ENCODE measurements at regions not wholly inside any gene's neighbourhood (a gene's known extent, or its start where the extent isn't known, plus 50 kb on each side); places are given as distances from the start of the nearest gene placed in this dataset.
"Not testable (repeated sequence)": the region's sequence is repeated elsewhere in the genome, so short reads cannot be mapped to it uniquely, and the experiment has no call there.

- no peak for DNase-seq
- in situ Hi-C loops (cut with HindIII; ENCODE audit: low pct_ligation_motif_present, low pct_unique_long_range_greater_than_20kb, low sequenced_read_pairs) = no loop called here
Measured at GRCh38 chr10:33082373-33082895, 124.4 kb upstream of the ITGB1 start.

- in situ Hi-C loops (cut with HindIII; ENCODE audit: low pct_ligation_motif_present, low pct_unique_long_range_greater_than_20kb, low sequenced_read_pairs); DNase-seq: not testable (repeated sequence)
Measured at GRCh38 chr10:33080467-33080866, 122.4 kb upstream of the ITGB1 start.

GRCh38 chr10:33074443-33074842 is 116.4 kb upstream of the ITGB1 start:
- no peak for DNase-seq
- in situ Hi-C loops (cut with HindIII; ENCODE audit: low pct_ligation_motif_present, low pct_unique_long_range_greater_than_20kb, low sequenced_read_pairs) = no loop called here

- DNase-seq = no peak
- in situ Hi-C loops (cut with HindIII; ENCODE audit: low pct_ligation_motif_present, low pct_unique_long_range_greater_than_20kb, low sequenced_read_pairs) = no loop called here
Measured at GRCh38 chr10:33073641-33074415, 115.8 kb upstream of the ITGB1 start.

DNA sequence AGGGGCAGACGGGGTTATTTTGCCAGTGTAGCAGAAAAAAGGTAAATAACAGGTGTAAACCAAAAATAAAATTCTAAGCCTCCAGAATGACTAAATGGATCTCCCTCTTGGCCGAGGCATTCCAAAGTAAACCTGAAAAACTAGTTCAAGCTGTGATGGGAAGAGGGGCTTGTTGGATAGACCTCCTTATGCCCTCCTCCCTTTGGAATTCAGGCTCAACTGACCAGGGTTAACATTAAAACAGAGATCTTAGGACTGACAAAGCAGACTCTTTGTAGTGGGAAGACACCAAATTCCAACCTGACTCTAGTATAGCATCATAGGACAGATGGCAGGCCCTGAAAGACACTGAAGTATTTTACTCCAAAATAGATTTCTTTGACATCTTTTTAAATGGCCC is 113.8 kb upstream of the ITGB1 start:
- in situ Hi-C loops (cut with HindIII; ENCODE audit: low pct_ligation_motif_present, low pct_unique_long_range_greater_than_20kb, low sequenced_read_pairs) = no loop called here
- DNase-seq = no peak

- in situ Hi-C loops (cut with HindIII; ENCODE audit: low pct_ligation_motif_present, low pct_unique_long_range_greater_than_20kb, low sequenced_read_pairs) = no loop called here
- no peak for DNase-seq
Measured at GRCh38 chr10:33070101-33070500, 112.1 kb upstream of the ITGB1 start.

DNA sequence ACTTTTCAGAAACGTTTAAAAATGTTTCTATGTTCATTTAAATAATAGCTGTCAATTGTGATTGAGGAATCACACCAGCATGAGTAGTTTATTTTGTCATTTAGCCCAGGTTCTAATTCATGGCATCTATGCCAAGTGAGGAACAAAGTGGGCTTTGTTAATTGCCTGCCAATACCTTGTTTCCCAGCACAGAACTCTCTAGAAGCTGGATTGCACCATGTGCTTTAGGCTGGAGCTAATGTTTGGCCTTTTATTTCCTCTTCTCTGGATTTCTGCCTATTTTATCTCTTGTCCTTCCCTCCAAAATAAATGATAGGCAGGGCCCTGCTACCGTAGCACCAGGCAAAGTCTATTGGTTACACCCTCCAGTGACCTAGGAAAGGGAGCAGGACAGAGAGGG is 109.9 kb upstream of the ITGB1 start:
- DNase-seq = no peak
- in situ Hi-C loops (cut with HindIII; ENCODE audit: low pct_ligation_motif_present, low pct_unique_long_range_greater_than_20kb, low sequenced_read_pairs) = no loop called here

DNA sequence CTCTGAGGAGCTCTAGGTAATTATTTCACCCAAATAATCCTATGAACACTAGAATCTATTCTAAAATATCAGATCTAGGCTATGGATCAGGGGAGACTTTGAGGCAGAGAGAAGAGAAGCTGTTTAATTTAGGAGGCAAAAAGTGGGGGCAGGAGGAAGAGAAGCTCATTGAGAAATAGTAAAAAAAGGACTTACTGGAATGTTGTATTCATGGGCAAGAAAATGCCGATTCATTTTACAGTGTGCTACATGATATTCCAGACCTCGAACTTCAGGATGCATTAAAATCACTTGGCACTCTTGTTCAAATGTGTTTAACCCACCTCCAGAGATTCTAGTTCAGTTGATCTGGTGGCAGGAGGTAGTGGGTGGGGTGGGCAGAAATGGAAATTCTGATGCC is 109.5 kb upstream of the ITGB1 start:
- DNase-seq = no peak
- in situ Hi-C loops (cut with HindIII; ENCODE audit: low pct_ligation_motif_present, low pct_unique_long_range_greater_than_20kb, low sequenced_read_pairs) = no loop called here

DNA sequence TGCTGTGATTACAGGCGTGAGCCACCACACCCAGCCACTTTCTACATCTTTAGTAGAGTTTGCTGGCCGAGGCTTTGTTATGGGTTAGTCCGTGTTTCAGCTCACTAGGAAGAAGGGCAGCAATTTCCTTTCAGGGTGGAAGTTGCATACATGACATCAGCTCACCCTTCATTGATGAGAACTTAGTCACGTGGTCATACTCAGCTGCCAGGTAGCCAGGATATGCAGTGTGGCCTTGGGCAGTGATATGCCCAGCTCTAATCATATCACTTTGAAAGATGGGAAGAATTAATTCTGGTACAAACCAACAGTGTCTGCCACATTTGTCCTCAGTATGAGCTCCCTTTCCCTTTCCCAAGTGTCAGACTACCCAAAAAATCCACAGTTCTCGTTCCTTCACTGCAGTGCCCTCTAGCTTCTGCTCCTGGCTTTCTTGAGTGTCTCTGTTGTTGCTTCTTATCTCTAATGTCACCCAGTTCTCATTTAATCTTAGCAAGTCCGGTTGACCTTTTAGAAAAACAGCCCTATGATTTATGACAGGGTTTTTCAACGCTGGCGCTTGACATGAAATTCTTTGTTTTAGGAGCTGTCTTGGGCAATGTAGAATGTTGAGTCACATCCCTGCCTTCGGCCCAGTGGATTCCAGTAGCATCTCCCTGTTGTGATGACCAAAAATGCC is 108.7 kb upstream of the ITGB1 start:
- in situ Hi-C loops (cut with HindIII; ENCODE audit: low pct_ligation_motif_present, low pct_unique_long_range_greater_than_20kb, low sequenced_read_pairs) = no loop called here
- no peak for DNase-seq

DNA sequence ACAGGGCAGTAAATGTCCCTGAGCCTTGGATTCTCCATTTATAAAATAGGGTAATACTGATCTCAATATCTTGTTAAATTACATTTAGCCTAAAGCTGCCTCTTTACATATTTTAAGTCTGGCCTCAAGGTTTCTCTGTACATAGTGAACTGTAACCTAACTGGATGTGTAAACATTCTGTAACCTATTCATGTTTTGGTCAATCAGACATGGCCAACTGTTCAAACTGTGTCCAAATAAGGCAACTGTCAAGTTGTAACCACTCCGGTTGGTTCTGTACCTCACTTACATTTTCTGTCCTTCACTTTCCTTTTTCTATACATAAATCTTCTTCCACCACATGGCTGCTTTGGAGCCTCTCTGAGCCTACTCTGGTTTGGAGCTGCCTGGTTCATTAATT is 107.1 kb upstream of the ITGB1 start:
- in situ Hi-C loops (cut with HindIII; ENCODE audit: low pct_ligation_motif_present, low pct_unique_long_range_greater_than_20kb, low sequenced_read_pairs) = no loop called here
- DNase-seq = no peak

DNA sequence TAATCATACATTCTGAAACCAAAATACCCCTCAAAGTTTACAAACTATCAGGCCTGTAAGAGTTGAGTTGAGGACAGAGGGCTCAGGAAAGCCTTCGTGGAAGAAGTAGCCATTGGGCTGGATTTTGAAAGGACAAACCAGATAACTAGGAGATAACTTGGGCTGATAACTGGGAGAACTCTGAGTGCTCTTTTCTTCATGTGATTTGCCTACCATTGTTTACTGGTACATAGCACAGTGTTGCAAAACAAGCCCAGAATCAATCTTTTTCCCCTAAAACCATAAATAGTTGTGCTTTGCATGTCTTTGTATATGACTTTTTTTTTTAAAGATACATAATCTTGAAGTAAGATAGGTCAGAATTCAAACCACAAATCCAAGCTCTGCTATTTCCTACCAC is 106.7 kb upstream of the ITGB1 start:
- in situ Hi-C loops (cut with HindIII; ENCODE audit: low pct_ligation_motif_present, low pct_unique_long_range_greater_than_20kb, low sequenced_read_pairs) = no loop called here
- no peak for DNase-seq

DNA sequence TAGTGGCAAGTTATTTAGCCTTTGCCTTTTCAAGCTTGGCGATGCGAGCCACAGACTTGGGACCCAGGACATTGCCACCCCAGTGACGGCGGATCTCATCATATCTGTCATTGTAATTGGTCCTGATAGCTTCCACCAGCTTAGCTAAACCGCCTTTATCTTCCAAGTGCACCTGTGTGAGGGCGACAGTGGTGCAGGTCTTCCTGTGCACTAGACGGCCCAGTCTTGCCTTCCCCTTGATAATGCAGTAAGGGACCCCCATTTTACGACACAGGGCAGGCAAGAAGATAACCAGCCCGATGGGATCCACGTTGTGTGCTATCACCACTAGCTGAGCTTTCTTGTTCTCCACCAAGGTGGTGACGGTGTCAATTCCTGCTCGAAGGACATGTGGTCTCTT is 99.6 kb upstream of the ITGB1 start:
- DNase-seq = no peak
- in situ Hi-C loops (cut with HindIII; ENCODE audit: low pct_ligation_motif_present, low pct_unique_long_range_greater_than_20kb, low sequenced_read_pairs) = no loop called here

- no peak for DNase-seq
- in situ Hi-C loops (cut with HindIII; ENCODE audit: low pct_ligation_motif_present, low pct_unique_long_range_greater_than_20kb, low sequenced_read_pairs) = no loop called here
Measured at GRCh38 chr10:33056828-33057596, 99.0 kb upstream of the ITGB1 start.

DNA sequence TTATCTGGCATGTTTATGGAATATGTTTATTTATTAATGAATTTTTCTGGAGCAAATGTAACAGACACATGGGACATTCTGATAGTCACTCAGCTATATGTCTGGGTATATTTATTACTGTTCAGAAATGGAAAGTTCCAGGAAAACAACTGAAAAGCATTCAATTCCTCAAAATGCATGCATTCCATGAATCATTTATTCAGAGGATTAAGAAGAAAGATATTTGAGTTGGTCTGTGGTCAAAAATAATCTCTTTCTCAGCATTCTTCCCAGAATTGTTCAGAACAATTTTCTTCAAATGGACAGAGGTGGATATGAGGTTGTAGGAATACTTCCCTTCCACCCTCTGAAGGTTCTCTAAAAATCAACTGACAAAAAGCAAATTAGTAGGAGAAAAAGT is 97.6 kb upstream of the ITGB1 start:
- DNase-seq = no peak
- in situ Hi-C loops (cut with HindIII; ENCODE audit: low pct_ligation_motif_present, low pct_unique_long_range_greater_than_20kb, low sequenced_read_pairs) = no loop called here

- no peak for DNase-seq
- in situ Hi-C loops (cut with HindIII; ENCODE audit: low pct_ligation_motif_present, low pct_unique_long_range_greater_than_20kb, low sequenced_read_pairs) = no loop called here
Measured at GRCh38 chr10:33052915-33053810, 95.1 kb upstream of the ITGB1 start.

DNA sequence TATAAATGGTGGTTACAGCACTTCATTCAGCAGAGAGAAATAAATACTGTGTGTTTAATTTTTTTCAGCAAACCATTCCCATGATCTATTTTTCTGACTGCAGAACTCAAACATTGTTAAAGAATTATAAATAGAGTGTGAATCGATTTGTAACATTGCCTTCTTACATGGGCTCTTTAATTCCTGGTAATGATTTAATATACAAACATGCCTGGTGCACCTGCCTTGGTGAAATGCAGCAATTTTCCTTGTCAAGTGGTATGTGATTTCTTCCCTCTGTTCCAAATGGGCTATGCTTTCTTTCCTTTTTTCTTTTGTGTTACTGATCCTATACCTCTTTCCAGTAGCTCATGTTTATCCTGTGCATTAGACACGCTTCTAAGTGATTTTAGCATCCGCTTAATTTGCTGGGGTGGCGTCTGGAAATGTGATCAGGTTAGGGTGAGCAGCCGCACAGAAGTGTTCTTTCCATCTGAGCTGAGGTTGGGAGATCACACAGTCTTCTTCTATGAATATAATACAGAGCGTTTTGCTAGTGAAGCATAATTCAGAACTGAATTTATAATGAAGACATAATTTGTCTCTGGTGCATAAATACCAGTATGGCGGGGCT is 94.3 kb upstream of the ITGB1 start:
- DNase-seq = no peak
- in situ Hi-C loops (cut with HindIII; ENCODE audit: low pct_ligation_motif_present, low pct_unique_long_range_greater_than_20kb, low sequenced_read_pairs) = no loop called here

DNA sequence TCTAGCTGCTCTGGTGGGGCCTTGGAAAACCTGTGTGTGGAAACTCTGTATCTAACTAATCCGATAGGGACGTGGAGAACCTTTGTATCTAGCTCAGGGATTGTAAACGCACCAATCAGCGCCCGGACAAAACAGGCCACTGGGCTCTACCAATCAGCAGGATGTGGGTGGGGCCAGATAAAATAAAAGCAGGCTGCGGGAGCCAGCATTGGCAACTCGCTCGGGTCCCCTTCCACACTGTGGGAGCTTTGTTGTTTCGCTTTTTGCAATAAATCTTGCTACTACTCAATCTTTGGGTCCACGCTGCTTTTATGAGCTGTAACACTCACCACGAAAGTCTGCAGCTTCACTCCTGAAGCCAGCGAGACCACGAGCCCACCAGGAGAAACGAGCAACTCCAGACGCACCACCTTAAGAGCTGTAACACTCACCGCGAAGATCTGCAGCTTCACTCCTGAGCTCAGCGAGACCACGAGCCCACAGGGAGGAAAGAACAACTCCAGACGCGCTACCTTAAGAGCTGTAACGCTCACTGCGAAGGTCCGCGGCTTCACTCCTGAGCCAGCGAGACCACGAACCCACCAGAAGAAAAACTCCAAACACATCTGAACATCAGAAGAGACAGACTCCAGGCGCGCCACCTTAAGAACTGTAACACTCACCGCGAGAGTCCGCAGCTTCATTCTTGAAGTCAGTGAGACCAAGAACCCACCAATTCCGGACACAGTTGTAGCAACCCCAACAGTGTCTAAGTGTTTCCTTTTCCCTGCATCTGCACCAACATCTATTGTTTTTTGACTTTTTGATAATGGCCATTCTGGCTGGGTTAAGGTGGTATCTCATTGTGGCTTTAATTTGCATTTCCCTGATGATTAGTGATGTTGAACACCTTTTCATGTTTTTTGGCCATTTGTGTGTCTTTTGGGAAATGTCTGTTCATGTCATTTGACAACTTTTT is 92.2 kb upstream of the ITGB1 start:
- DNase-seq; in situ Hi-C loops (cut with HindIII; ENCODE audit: low pct_ligation_motif_present, low pct_unique_long_range_greater_than_20kb, low sequenced_read_pairs): not testable (repeated sequence)

Measured in ACHN (cell line).